GM12874 (cell line): ENCODE measurements at regions not wholly inside any gene's neighbourhood (a gene's known extent, or its start where the extent isn't known, plus 50 kb on each side); places are given as distances from the start of the nearest gene placed in this dataset.

Experiments
- CTCF ChIP-seq: IDR thresholded peaks from 2 replicates; pipeline ENCODE4 v1.5.1; 2011; ENCODE audit warnings: low read depth, mild to moderate bottlenecking, control low read depth, low read length, moderate library complexity; ENCODE audit not compliant: insufficient read depth

GRCh38 chr3:194758716-194759115 lies 73.0 kb downstream of the FAM43A start:
- no peak for TF ChIP-seq CTCF

- TF ChIP-seq CTCF: no peak
These were observed 74.9 kb downstream of the FAM43A start for GRCh38 chr3:194760494-194761137.

- TF ChIP-seq CTCF: no peak
These were observed 75.7 kb downstream of the FAM43A start for GRCh38 chr3:194761384-194761783.

- no peak for TF ChIP-seq CTCF
These were observed 81.2 kb downstream of the FAM43A start for GRCh38 chr3:194766845-194767244.

GRCh38 chr3:194767446-194768207 lies 81.9 kb downstream of the FAM43A start:
- TF ChIP-seq CTCF: no peak

DNA sequence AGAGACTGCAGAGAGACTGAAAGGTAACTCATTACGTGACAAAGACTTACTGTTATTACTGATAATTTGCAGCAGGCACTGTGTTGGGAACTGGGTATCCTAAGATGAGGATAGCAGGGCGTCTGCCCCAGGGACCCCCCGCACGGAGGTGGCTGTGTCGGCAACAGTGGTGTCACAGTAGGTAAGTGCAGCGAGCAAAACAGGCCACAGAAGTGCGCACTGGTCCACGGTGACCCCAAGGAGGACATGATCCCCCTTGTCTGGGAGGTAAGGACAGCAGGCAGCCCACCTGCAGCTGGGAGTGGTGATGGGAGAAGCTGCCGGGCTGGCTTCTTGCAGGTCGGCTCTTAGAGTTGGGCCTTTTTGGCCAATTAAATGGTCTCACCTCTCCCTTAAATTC lies 82.9 kb downstream of the FAM43A start:
- no peak for TF ChIP-seq CTCF

DNA sequence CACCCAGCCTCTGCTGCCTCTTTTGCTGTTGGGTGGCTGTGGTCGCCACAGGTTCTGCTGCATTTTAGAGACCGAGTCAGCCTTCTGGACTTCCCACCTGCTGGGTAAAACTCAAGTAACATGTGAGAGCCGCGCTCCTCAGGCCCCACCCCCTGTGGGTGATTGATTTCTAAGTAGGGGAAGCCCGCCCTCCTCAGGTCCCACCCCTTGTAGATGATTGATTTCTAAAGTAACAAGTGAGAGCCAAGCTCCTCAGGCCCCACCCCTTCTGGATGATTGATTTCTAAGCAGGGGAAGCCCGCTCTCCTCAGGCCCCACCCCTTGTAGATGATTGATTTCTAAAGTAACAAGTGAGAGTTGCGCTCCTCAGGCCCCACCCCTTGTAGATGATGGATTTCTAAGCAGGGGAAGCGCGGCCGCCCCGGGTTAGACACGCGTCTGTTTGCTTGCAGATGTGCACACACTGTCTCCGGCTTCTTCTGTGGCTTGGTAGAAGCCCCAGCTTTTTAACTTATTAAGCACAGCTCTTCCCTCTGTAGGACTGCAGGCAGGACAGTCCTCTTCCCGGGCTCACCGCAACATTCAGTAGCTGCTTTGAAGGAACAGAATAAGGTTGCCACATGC lies 83.4 kb downstream of the FAM43A start:
- TF ChIP-seq CTCF: no peak
